Fibroblast of lung (primary cell): ENCODE measurements at regions not wholly inside any gene's neighbourhood (a gene's known extent, or its start where the extent isn't known, plus 50 kb on each side); places are given as distances from the start of the nearest gene placed in this dataset.

Source experiments
- DNase-seq, 2 donors: peaks; one replicate each; pipeline versions ENCODE4 v3.0.0 to v3.0.0-alpha.2; 2010; ENCODE audit warnings: low read depth in 2 of 2
- H2AFZ ChIP-seq: 2 replicates; pipeline ENCODE4 v1.5.1; 2012; ENCODE audit warnings: low read length, control low read depth, inconsistent platforms
- H3K27ac ChIP-seq: 2 replicates; pipeline ENCODE4 v1.5.1; 2011; ENCODE audit warnings: low read length, control low read depth; ENCODE audit not compliant: insufficient read depth
- H3K27me3 ChIP-seq: 2 replicates; pipeline ENCODE4 v1.5.1; 2011; ENCODE audit warnings: mild to moderate bottlenecking, low read length; ENCODE audit not compliant: control insufficient read depth, insufficient read depth
- H3K36me3 ChIP-seq: 2 replicates; pipeline ENCODE4 v1.5.1; 2011; ENCODE audit warnings: low read length; ENCODE audit not compliant: control insufficient read depth, insufficient read depth
- H3K4me1 ChIP-seq: 2 replicates; pipeline ENCODE4 v1.5.1; 2011; ENCODE audit warnings: low read length; ENCODE audit not compliant: control insufficient read depth, insufficient read depth; ENCODE audit errors: extremely low read depth
- H3K4me2 ChIP-seq: 2 replicates; pipeline ENCODE4 v1.5.1; 2011; ENCODE audit warnings: low read length, control low read depth; ENCODE audit not compliant: insufficient read depth; ENCODE audit errors: extremely low read depth
- H3K4me3 ChIP-seq, 4 experiments: fragments of 200-600 bp in 1 of 4; sonication (generic) in 1 of 4; replicated peaks in 1 of 4; 2 replicates each; pipeline ENCODE4 v1.5.1; 2011 to 2016; ENCODE audit warnings: low read length in 4 of 4, low read depth in 3 of 4, mild to moderate bottlenecking in 3 of 4, control low read depth in 2 of 4, inconsistent platforms in 1 of 4, mixed read lengths in 1 of 4; ENCODE audit not compliant: insufficient read depth in 1 of 4; ENCODE audit errors: control extremely low read depth in 1 of 4
- H3K79me2 ChIP-seq: 2 replicates; pipeline ENCODE4 v1.5.1; 2012; ENCODE audit warnings: mild to moderate bottlenecking, low read length, inconsistent platforms; ENCODE audit not compliant: control insufficient read depth, insufficient read depth
- H3K9ac ChIP-seq: 2 replicates; pipeline ENCODE4 v1.5.1; 2011; ENCODE audit warnings: mild to moderate bottlenecking, low read length, control low read depth; ENCODE audit not compliant: insufficient read depth
- H3K9me3 ChIP-seq: 2 replicates; pipeline ENCODE4 v1.5.1; 2012; ENCODE audit warnings: low read depth, low read length; ENCODE audit not compliant: control insufficient read depth, insufficient read depth
- H4K20me1 ChIP-seq: 2 replicates; pipeline ENCODE4 v1.5.1; 2011; ENCODE audit warnings: low read length; ENCODE audit not compliant: control insufficient read depth, insufficient read depth; ENCODE audit errors: extremely low read depth
- CTCF ChIP-seq, 2 donors: IDR thresholded peaks in 1 of 2; conservative IDR thresholded peaks in 1 of 2; 1 replicate in 1 of 2; 2 replicates in 1 of 2; pipeline ENCODE4 v1.5.1; 2011 to 2012; ENCODE audit warnings: low read length in 2 of 2, control low read depth in 1 of 2, inconsistent platforms in 1 of 2, low read depth in 1 of 2, mild to moderate bottlenecking in 1 of 2
- EZH2 ChIP-seq: IDR thresholded peaks from 2 replicates; pipeline ENCODE4 v1.5.1; 2012; ENCODE audit warnings: low read length, control low read depth, mild to moderate bottlenecking; ENCODE audit errors: missing control alignments

GRCh38 chr16:35146031-35146710, 1686.8 kb downstream of the TP53TG3F start:
- Histone ChIP-seq H3K9me3 (no peaks in the 10 kb centered on the region), H3K27me3 (no peaks in the 10 kb centered on the region), H3K4me1 (no peaks in the 10 kb centered on the region), H4K20me1 (no peaks in the 10 kb centered on the region), H3K9ac (no peak overlapping the region), H3K36me3 (no peaks in the 10 kb centered on the region), H2AFZ (no peak overlapping the region), H3K4me3 (no peak overlapping the region), H3K4me2 (no peak overlapping the region), H3K27ac (no peak overlapping the region), H3K79me2 (no peaks in the 10 kb centered on the region)
- TF ChIP-seq CTCF (conservative IDR thresholded peaks at IDR 0.05 in 1 of 2, IDR thresholded peaks at IDR 0.05 in 1 of 2; ENCODE audit: low read depth in 1 of 2, low read length in 2 of 2) (no peak), EZH2 (no peak)
- no peak for DNase-seq

DNA sequence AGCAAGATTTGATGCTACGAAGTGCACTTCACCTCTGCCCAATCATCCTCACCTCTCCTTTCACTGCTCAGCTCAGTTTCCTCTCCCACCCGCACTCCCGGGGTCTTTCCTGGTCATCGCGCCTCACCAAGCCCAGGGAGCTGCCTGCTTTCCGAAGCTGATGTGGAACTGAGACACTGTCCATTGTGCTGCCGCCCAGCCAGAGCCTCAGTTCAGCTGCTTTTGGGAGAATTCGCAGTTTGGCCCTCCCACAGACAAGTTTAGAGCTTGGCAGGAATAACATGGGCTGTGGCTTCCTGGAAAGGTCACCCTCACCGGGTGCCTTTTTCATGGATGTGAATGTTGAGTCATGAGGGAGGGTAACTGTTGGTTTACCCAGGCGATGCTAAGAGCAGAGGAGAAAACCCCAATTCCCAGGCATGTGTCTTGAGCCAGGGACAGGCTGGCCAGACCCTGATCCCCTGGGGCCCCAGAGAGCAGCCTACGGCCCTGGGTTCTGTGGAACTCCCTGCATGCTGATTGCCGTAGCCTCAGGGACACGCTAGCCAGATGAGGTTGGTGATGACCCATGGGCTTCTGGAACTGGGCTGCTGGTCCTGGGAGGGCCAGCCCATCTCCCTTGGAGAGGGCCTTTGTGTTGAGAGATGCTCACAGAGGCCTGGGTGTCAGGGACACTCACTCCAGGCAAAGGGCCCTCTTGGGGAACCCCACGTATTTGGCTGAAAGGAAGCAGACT, 1687.5 kb downstream of the TP53TG3F start:
- no peak overlapping the region for H3K4me3 ChIP-seq
- no peaks in the 10 kb centered on the region for H4K20me1 ChIP-seq
- no peak overlapping the region for H3K27ac ChIP-seq
- no peak overlapping the region for H2AFZ ChIP-seq
- H3K9me3 ChIP-seq: no peaks in the 10 kb centered on the region
- DNase-seq: no peak
- H3K36me3 ChIP-seq: no peaks in the 10 kb centered on the region
- no peaks in the 10 kb centered on the region for H3K27me3 ChIP-seq
- H3K4me2 ChIP-seq: no peak overlapping the region
- TF ChIP-seq CTCF (conservative IDR thresholded peaks at IDR 0.05 in 1 of 2, IDR thresholded peaks at IDR 0.05 in 1 of 2; ENCODE audit: low read depth in 1 of 2, low read length in 2 of 2): no peak
- TF ChIP-seq EZH2: no peak
- H3K79me2 ChIP-seq: no peaks in the 10 kb centered on the region
- H3K9ac ChIP-seq: no peak overlapping the region
- no peaks in the 10 kb centered on the region for H3K4me1 ChIP-seq

DNA sequence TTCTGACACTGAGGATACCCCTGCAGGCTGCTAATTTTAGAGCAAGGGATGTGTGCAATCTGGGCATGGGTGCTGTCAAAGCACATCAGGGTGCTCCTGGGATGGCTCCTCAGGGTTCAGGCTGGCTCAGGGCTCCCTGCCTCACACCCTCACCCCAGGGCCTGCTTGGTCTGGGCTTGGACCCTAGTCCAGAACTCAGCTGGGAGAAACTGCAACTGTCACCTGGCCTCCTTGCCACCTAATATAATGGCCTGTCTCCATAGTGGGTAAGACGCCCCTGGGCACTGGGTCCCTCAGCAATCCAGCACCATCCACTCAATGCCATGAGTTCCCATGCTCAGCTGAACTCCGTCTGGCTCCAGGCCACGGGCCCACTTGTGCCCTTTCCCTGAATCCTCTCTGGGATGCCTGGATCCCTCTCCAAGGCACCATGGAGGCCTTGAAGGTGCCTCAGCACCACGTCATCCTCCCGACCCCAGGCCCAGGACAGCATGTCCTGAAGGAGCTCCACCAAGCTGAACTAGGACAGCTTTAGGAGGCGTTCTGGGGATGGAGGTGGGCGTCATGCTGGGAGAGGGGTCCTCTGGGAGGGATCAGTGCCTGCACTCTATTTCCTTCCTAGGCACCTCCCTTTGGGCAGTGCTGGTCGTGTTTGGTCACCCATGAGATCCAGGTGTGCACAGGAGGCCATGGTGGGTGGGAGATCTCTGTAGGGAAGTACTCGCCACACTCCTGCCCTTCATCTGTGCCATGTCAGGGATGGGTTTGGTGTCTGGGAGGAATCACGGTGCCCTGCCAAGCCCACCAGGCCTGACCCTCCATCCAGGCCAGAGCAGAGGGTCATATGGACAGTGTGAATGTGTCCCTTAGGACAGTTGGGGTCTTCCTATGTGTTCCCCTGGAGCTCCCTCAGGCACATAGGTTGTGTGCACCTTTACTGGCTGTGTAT, 1688.4 kb downstream of the TP53TG3F start:
- no peak overlapping the region for H2AFZ ChIP-seq
- DNase-seq: no peak
- H3K27ac ChIP-seq: no peak overlapping the region
- no peaks in the 10 kb centered on the region for H3K36me3 ChIP-seq
- H4K20me1 ChIP-seq: no peaks in the 10 kb centered on the region
- no peak overlapping the region for H3K9ac ChIP-seq
- H3K4me3 ChIP-seq: no peak overlapping the region
- no peaks in the 10 kb centered on the region for H3K27me3 ChIP-seq
- H3K79me2 ChIP-seq: no peaks in the 10 kb centered on the region
- no peak for TF ChIP-seq CTCF (conservative IDR thresholded peaks at IDR 0.05 in 1 of 2, IDR thresholded peaks at IDR 0.05 in 1 of 2; ENCODE audit: low read depth in 1 of 2, low read length in 2 of 2)
- TF ChIP-seq EZH2: no peak
- H3K9me3 ChIP-seq: no peaks in the 10 kb centered on the region
- no peaks in the 10 kb centered on the region for H3K4me1 ChIP-seq
- H3K4me2 ChIP-seq: no peak overlapping the region
